Esophagus muscularis mucosa (tissue), 4 donors: ENCODE measurements at regions not wholly inside any gene's neighbourhood (a gene's known extent, or its start where the extent isn't known, plus 50 kb on each side); places are given as distances from the start of the nearest gene placed in this dataset.
A peak's percentile ranks its signal among the peaks of the same experiment; 100 is the strongest.

Experiments
- DNase-seq: peaks from one replicate; pipeline ENCODE4 v3.0.0-alpha.2; 2017; ENCODE audit errors: extremely low spot score
- H3K27ac ChIP-seq, 4 donors: fragments of 200-600 bp; sonication (generic); replicated peaks in 1 of 4; 1 replicate in 3 of 4; 2 replicates in 1 of 4; pipeline ENCODE4 v1.5.1; 2016 to 2019; ENCODE audit warnings: mild to moderate bottlenecking in 1 of 4
- H3K27me3 ChIP-seq, 4 donors: fragments of 200-600 bp; sonication (generic); one replicate each; pipeline versions ENCODE4 v1.5.1 to v1.6.0; 2016 to 2019
- H3K36me3 ChIP-seq, 4 donors: fragments of 200-600 bp; sonication (generic); one replicate each; pipeline ENCODE4 v1.5.1; 2016 to 2019
- H3K4me1 ChIP-seq, 4 donors: fragments of 200-600 bp; sonication (generic); one replicate each; pipeline ENCODE4 v1.5.1; 2016 to 2019
- H3K4me3 ChIP-seq, 4 donors: fragments of 200-600 bp; sonication (generic); 1 replicate in 2 of 4; 2 replicates in 2 of 4; pipeline ENCODE4 v1.5.1; 2016 to 2019; ENCODE audit warnings: mild to moderate bottlenecking in 4 of 4, moderate library complexity in 1 of 4
- H3K9me3 ChIP-seq, 4 donors: fragments of 200-600 bp; sonication (generic); 1 replicate in 3 of 4; 2 replicates in 1 of 4; pipeline ENCODE4 v1.5.1; 2016 to 2019
- EP300 ChIP-seq: sonication (generic); formaldehyde crosslinking; IDR thresholded peaks from one replicate; pipeline ENCODE4 v1.6.1; 2017; ENCODE audit warnings: antibody characterized with exemption
- POLR2A ChIP-seq: fragments of 450-650 bp; IDR thresholded peaks from one replicate; pipeline ENCODE4 v1.6.1; 2017; ENCODE audit warnings: antibody characterized with exemption, moderate library complexity, mild to moderate bottlenecking, low read depth
- POLR2AphosphoS5 ChIP-seq, 2 donors: sonication (generic); formaldehyde crosslinking; IDR thresholded peaks; one replicate each; pipeline ENCODE4 v1.6.1; 2017; ENCODE audit warnings: antibody characterized with exemption in 2 of 2
- WGBS: methylation state at CpG from one replicate; pipeline ENCODE4 v1.1.5; 2018; 5-methylcytosine and 5-hydroxymethylcytosine counted together
- intact Hi-C: fragments of 100-400 bp; cut with DNase I; formaldehyde crosslinking; loops from one replicate; pipeline ENCODE4 v1.15.1; 2023
- TF ChIP-seq, protein P1 (sequence below), 3 experiments: fragments of 200-600 bp in 2 of 3; fragments of 450-650 bp in 1 of 3; sonication (generic) in 2 of 3; IDR thresholded peaks; one replicate each; pipeline ENCODE4 v1.5.1; 2017 to 2019; ENCODE audit warnings: antibody characterized with exemption in 3 of 3, mild to moderate bottlenecking in 2 of 3, moderate library complexity in 1 of 3

GRCh38 chr5:10921160-10921559 is 160.1 kb upstream of the DAP start:
- intact Hi-C loops, result no loop called here
- TF ChIP-seq EP300 (no peak), POLR2AphosphoS5 (IDR thresholded peaks at IDR 0.05) (no peak), POLR2A (no peak)
- TF ChIP-seq, protein P1, sequence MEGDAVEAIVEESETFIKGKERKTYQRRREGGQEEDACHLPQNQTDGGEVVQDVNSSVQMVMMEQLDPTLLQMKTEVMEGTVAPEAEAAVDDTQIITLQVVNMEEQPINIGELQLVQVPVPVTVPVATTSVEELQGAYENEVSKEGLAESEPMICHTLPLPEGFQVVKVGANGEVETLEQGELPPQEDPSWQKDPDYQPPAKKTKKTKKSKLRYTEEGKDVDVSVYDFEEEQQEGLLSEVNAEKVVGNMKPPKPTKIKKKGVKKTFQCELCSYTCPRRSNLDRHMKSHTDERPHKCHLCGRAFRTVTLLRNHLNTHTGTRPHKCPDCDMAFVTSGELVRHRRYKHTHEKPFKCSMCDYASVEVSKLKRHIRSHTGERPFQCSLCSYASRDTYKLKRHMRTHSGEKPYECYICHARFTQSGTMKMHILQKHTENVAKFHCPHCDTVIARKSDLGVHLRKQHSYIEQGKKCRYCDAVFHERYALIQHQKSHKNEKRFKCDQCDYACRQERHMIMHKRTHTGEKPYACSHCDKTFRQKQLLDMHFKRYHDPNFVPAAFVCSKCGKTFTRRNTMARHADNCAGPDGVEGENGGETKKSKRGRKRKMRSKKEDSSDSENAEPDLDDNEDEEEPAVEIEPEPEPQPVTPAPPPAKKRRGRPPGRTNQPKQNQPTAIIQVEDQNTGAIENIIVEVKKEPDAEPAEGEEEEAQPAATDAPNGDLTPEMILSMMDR (IDR thresholded peaks at IDR 0.05), result no peak
- no peak overlapping the region for H3K4me3 ChIP-seq
- no peaks in the 10 kb centered on the region for H3K36me3 ChIP-seq
- peak; percentile 8 for DNase-seq
- H3K9me3 ChIP-seq, result no peaks in the 10 kb centered on the region
- peaks cover 0 to 9% (median 0%) of the 10 kb centered on the region in 4 donors for H3K27me3 ChIP-seq
- 68% methylated on average over 3 of the region's 3 CpGs for WGBS
- H3K27ac ChIP-seq, result no peak overlapping the region
- H3K4me1 ChIP-seq, result no peaks in the 10 kb centered on the region

DNA sequence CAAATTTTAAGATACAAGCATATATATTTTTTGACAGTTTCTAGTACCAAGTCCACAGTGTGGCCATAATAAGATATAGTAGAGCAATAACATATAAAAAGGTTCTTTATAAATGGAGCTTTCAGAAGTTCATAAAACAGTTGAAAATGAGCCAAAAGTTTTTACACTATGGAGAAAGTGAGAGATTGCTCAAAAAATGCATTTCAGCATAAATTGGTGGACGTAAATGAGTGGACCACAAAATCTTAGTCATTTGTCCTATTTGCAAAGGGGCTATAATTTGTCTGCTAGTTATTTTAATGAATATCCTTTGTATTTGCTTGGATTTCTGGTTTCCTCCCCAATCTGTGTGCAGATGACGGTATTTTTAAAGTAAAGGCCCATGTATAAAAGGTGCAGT is 159.4 kb upstream of the DAP start:
- DNase-seq, result no peak
- Histone ChIP-seq H3K36me3 (no peaks in the 10 kb centered on the region), H3K27me3 (peaks cover 0 to 9% (median 0%) of the 10 kb centered on the region in 4 donors), H3K27ac (no peak overlapping the region), H3K9me3 (no peaks in the 10 kb centered on the region), H3K4me3 (no peak overlapping the region), H3K4me1 (no peaks in the 10 kb centered on the region)
- 77% methylated on average over 2 of the region's 2 CpGs for WGBS
- intact Hi-C loops, result no loop called here
- TF ChIP-seq POLR2AphosphoS5 (IDR thresholded peaks at IDR 0.05), result no peak
- TF ChIP-seq, protein P1 (IDR thresholded peaks at IDR 0.05), result no peak
- TF ChIP-seq POLR2A, result no peak
- no peak for TF ChIP-seq EP300

GRCh38 chr5:10914741-10915480 is 153.9 kb upstream of the DAP start:
- no peaks in the 10 kb centered on the region for H3K4me1 ChIP-seq
- no peak for DNase-seq
- H3K27me3 ChIP-seq, result no peaks in the 10 kb centered on the region
- TF ChIP-seq POLR2AphosphoS5 (IDR thresholded peaks at IDR 0.05) (no peak), EP300 (no peak), POLR2A (no peak)
- TF ChIP-seq, protein P1 (IDR thresholded peaks at IDR 0.05), result no peak
- H3K36me3 ChIP-seq, result no peaks in the 10 kb centered on the region
- intact Hi-C loops, result no loop called here
- 80% methylated on average over 9 of the region's 9 CpGs for WGBS
- H3K4me3 ChIP-seq, result no peak overlapping the region
- no peak overlapping the region for H3K27ac ChIP-seq
- no peaks in the 10 kb centered on the region for H3K9me3 ChIP-seq

DNA sequence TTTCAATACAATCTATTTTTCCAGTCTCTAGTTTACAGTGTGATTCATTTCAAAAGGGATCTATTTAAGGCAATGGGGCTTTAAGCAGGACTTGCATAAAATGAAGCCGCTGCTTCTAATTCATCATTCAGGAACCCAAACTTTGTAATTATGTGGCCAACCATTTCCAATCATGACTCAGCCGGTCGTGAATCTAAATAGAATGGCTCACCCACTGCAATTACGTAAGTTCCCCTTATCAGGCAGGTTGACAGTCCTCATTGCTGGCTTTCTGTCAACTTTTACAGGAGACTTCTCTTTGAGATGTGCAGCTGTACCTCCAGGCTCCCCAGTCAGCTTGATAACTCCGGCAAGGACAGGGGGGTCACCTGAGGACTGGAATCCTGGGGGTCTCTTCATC is 152.8 kb upstream of the DAP start:
- intact Hi-C loops, result no loop called here
- TF ChIP-seq, protein P1 (IDR thresholded peaks at IDR 0.05), result no peak
- no peak for TF ChIP-seq EP300
- Histone ChIP-seq H3K4me3 (no peak overlapping the region), H3K27me3 (no peaks in the 10 kb centered on the region), H3K9me3 (no peaks in the 10 kb centered on the region), H3K4me1 (no peaks in the 10 kb centered on the region), H3K36me3 (no peaks in the 10 kb centered on the region), H3K27ac (no peak overlapping the region)
- peak; percentile 83 for DNase-seq
- WGBS, result 38% methylated on average over 4 of the region's 5 CpGs
